ENCODE measurements at regions not wholly inside any gene's neighbourhood (a gene's known extent, or its start where the extent isn't known, plus 50 kb on each side); places are given as distances from the start of the nearest gene placed in this dataset.
A peak's percentile ranks its signal among the peaks of the same experiment; 100 is the strongest.

- H3K4me1 Mint-ChIP-seq = peaks cover 6% of the 10 kb centered on the region
- no peaks in the 10 kb centered on the region for H3K9me3 Mint-ChIP-seq
- no peak overlapping the region for H3K4me3 Mint-ChIP-seq
- TF ChIP-seq, protein P1, sequence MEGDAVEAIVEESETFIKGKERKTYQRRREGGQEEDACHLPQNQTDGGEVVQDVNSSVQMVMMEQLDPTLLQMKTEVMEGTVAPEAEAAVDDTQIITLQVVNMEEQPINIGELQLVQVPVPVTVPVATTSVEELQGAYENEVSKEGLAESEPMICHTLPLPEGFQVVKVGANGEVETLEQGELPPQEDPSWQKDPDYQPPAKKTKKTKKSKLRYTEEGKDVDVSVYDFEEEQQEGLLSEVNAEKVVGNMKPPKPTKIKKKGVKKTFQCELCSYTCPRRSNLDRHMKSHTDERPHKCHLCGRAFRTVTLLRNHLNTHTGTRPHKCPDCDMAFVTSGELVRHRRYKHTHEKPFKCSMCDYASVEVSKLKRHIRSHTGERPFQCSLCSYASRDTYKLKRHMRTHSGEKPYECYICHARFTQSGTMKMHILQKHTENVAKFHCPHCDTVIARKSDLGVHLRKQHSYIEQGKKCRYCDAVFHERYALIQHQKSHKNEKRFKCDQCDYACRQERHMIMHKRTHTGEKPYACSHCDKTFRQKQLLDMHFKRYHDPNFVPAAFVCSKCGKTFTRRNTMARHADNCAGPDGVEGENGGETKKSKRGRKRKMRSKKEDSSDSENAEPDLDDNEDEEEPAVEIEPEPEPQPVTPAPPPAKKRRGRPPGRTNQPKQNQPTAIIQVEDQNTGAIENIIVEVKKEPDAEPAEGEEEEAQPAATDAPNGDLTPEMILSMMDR (IDR thresholded peaks at IDR 0.05; ENCODE audit: unreplicated experiment) = no peak
- peaks cover 2% of the 10 kb centered on the region for H3K27me3 Mint-ChIP-seq (ENCODE audit: low read depth)
- H3K27ac Mint-ChIP-seq = no peak overlapping the region
- DNase-seq (ENCODE audit: low spot score in 2 of 2, unreplicated experiment in 2 of 2) = no peak
- H3K36me3 Mint-ChIP-seq = no peaks in the 10 kb centered on the region
Measured at GRCh38 chr17:53538129-53538617, 284.6 kb upstream of the KIF2B start.

DNA sequence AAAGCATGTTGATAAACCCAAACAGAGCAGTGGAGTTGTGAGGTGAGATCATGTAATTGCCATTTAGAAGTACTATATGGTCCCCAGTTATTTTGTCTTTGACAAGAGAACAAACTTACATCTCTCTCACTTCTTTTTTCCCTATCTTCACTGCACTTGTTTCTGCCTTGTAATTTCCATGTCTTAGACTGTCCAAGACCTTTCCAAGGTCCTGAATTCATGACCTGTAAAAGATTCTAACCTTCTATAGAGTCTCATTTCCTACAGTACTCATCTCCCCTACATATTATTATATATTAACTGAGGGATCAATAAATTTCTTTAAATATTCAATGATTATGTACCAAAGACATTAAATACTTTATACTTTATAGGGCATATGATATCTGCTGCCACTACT, 295.3 kb upstream of the KIF2B start:
- Mint-ChIP-seq H3K27ac (no peak overlapping the region), H3K4me3 (no peak overlapping the region), H3K4me1 (peaks cover 6% of the 10 kb centered on the region), H3K9me3 (peaks cover 16% of the 10 kb centered on the region), H3K27me3 (ENCODE audit: low read depth) (no peaks in the 10 kb centered on the region), H3K36me3 (no peaks in the 10 kb centered on the region)
- TF ChIP-seq, protein P1 (IDR thresholded peaks at IDR 0.05; ENCODE audit: unreplicated experiment) = no peak
- DNase-seq (ENCODE audit: low spot score in 2 of 2, unreplicated experiment in 2 of 2) = no peak

DNA sequence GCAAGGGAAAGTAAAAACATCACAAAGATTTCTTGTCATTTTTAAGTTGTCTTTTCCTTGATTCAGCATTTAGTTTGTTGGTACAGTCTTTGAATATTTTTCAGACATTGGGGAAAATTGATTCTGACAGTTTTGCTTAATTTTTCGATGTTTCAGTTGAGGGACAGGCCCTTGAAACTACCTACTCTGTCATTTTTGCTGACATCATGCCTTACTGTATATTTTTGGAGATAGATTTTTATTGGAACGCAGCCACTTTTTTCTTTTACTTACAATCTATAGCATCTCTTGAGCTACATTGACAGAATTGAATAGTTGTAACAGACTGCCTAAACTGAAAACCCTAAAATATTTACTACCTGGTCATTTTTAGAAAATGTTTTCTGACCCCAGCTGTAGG, 297.1 kb upstream of the KIF2B start:
- TF ChIP-seq, protein P1 (IDR thresholded peaks at IDR 0.05; ENCODE audit: unreplicated experiment) = no peak
- Mint-ChIP-seq H3K27ac (no peak overlapping the region), H3K36me3 (no peaks in the 10 kb centered on the region), H3K4me1 (peaks cover 6% of the 10 kb centered on the region), H3K4me3 (no peak overlapping the region), H3K27me3 (ENCODE audit: low read depth) (no peaks in the 10 kb centered on the region), H3K9me3 (peaks cover 16% of the 10 kb centered on the region)
- DNase-seq (ENCODE audit: low spot score in 2 of 2, unreplicated experiment in 2 of 2) = no peak

DNA sequence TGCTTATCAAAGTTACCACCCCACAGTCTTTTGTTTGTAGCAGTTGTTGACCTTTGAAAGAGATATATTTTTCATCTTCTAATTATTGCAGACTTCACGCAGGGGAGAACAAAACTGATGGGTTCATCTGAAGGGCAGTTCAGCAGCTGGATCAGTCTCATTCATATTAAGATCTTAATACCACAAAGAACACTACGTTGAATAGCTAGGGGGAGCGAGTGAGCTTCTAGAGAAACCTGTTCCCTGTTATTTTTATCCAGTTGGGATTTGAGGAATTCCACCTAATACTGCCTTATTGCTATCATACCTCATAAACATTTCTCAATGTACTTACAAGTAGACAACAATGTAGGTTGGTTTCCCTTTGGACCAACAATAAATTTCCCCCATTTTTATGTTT, 306.1 kb upstream of the KIF2B start:
- peaks cover 3% of the 10 kb centered on the region for H3K36me3 Mint-ChIP-seq
- no peaks in the 10 kb centered on the region for H3K27me3 Mint-ChIP-seq (ENCODE audit: low read depth)
- H3K9me3 Mint-ChIP-seq = peaks cover 17% of the 10 kb centered on the region
- peak overlapping the region; percentile 19 for H3K27ac Mint-ChIP-seq
- H3K4me1 Mint-ChIP-seq = peaks cover 6% of the 10 kb centered on the region
- DNase-seq (ENCODE audit: low spot score in 2 of 2, unreplicated experiment in 2 of 2) = no peak
- no peak overlapping the region for H3K4me3 Mint-ChIP-seq
- TF ChIP-seq, protein P1 (IDR thresholded peaks at IDR 0.05; ENCODE audit: unreplicated experiment) = no peak

DNA sequence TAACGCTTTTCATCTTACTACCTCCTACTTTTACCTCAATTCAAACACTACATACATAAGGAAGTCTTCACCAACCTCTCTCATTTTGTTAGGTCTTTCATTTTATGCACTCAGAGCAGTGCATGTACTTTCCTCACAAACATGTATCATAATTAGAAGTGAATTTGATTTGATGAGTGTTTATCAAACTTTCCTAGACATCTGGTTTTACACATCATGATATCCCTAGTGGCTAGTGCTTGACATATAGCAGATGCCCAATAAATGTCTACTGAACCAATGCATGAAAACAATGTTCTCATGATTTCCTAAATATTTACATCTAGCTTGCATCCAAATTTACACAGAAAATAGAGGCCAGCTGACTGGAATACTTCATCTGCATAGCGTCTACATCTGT, 323.4 kb upstream of the KIF2B start:
- H3K27ac Mint-ChIP-seq = no peak overlapping the region
- no peaks in the 10 kb centered on the region for H3K4me1 Mint-ChIP-seq
- peaks cover 3% of the 10 kb centered on the region for H3K36me3 Mint-ChIP-seq
- H3K4me3 Mint-ChIP-seq = no peak overlapping the region
- no peak for DNase-seq (ENCODE audit: low spot score in 2 of 2, unreplicated experiment in 2 of 2)
- TF ChIP-seq, protein P1 (IDR thresholded peaks at IDR 0.05; ENCODE audit: unreplicated experiment) = no peak
- peaks cover 9% of the 10 kb centered on the region for H3K9me3 Mint-ChIP-seq
- H3K27me3 Mint-ChIP-seq (ENCODE audit: low read depth) = no peaks in the 10 kb centered on the region

DNA sequence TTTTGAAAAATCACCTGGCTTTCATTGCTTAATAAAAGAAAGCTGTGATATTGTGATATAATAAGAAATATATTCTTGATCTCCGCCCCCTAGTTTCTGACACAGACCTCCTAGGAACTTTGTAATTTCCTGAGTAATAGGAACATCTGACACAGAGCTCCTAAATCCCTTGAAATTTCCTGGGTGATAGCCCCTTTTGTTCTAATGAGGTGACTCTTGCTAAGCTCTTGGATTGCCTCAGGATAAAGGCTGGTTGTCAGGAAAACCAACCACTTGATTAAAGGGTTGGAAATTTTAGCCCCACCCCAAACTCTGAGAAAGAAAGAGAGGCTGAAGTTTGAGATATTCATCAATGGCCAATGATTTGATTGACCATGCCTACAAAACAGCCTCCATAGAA, 326.4 kb upstream of the KIF2B start:
- DNase-seq (ENCODE audit: low spot score in 2 of 2, unreplicated experiment in 2 of 2) = no peak
- peaks cover 3% of the 10 kb centered on the region for H3K36me3 Mint-ChIP-seq
- TF ChIP-seq, protein P1 (IDR thresholded peaks at IDR 0.05; ENCODE audit: unreplicated experiment) = no peak
- no peaks in the 10 kb centered on the region for H3K4me1 Mint-ChIP-seq
- H3K27ac Mint-ChIP-seq = no peak overlapping the region
- H3K4me3 Mint-ChIP-seq = no peak overlapping the region
- no peaks in the 10 kb centered on the region for H3K27me3 Mint-ChIP-seq (ENCODE audit: low read depth)
- H3K9me3 Mint-ChIP-seq = peaks cover 14% of the 10 kb centered on the region

All from mesothelial cell of epicardium (in vitro differentiated cells).